Vagina (tissue), 2 donors: ENCODE measurements at regions not wholly inside any gene's neighbourhood (a gene's known extent, or its start where the extent isn't known, plus 50 kb on each side); places are given as distances from the start of the nearest gene placed in this dataset.

Experiments
- DNase-seq, 2 donors: peaks; one replicate each; pipeline ENCODE4 v3.0.0-alpha.2; 2017; ENCODE audit errors: extremely low spot score in 2 of 2
- H3K27ac ChIP-seq: fragments of 200-600 bp; sonication (generic); one replicate; pipeline ENCODE4 v1.5.1; 2019
- H3K27me3 ChIP-seq: fragments of 200-600 bp; sonication (generic); one replicate; pipeline ENCODE4 v1.5.1; 2019
- H3K36me3 ChIP-seq, 2 donors: fragments of 200-600 bp; sonication (generic); one replicate each; pipeline ENCODE4 v1.5.1; 2017 to 2019
- H3K4me1 ChIP-seq: fragments of 200-600 bp; sonication (generic); one replicate; pipeline ENCODE4 v1.5.1; 2019
- H3K4me3 ChIP-seq, 2 donors: fragments of 200-600 bp; sonication (generic); 1 replicate in 1 of 2; 2 replicates in 1 of 2; pipeline ENCODE4 v1.5.1; 2016 to 2019
- H3K9me3 ChIP-seq: fragments of 200-600 bp; sonication (generic); one replicate; pipeline ENCODE4 v1.5.1; 2019
- POLR2A ChIP-seq, 2 donors: fragments of 450-650 bp; IDR thresholded peaks; one replicate each; pipeline ENCODE4 v1.6.1; 2017; ENCODE audit warnings: antibody characterized with exemption in 2 of 2, mild to moderate bottlenecking in 2 of 2, moderate library complexity in 2 of 2
- POLR2AphosphoS5 ChIP-seq, 2 donors: sonication (generic); formaldehyde crosslinking; IDR thresholded peaks; one replicate each; pipeline ENCODE4 v1.9.0; 2017; ENCODE audit warnings: antibody characterized with exemption in 2 of 2, mild to moderate bottlenecking in 2 of 2, low read depth in 1 of 2; ENCODE audit not compliant: insufficient read depth in 1 of 2
- intact Hi-C: fragments of 100-400 bp; cut with DNase I; formaldehyde crosslinking; loops from one replicate; pipeline ENCODE4 v1.15.1; 2023
- TF ChIP-seq, protein P1 (sequence below), 3 experiments: fragments of 450-650 bp in 2 of 3; fragments of 200-600 bp in 1 of 3; sonication (generic) in 1 of 3; IDR thresholded peaks; one replicate each; pipeline ENCODE4 v1.5.1; 2017 to 2019; ENCODE audit warnings: antibody characterized with exemption in 3 of 3, mild to moderate bottlenecking in 2 of 3, moderate library complexity in 2 of 3

DNA sequence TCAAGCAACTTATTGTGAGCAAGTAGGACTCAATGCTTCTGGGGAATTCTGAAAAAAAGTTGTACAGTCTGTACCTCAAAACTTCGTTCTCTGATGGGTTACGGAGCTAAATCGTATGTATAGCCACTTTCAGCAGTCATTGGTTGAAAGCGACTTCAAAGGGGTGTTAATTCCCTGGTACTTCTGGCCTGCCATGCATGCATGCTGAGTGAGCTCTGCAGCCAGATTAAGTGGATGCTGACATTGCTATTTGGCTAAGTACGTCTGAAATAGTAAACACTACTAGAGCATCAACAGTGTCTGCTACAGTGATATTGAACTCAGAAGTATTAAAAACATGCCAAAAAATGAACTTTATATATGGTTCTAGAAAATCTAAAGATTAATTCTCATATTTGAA is 1183.1 kb upstream of the PCDH20 start:
- Histone ChIP-seq H3K4me3 (no peak overlapping the region), H3K9me3 (no peaks in the 10 kb centered on the region), H3K27me3 (no peaks in the 10 kb centered on the region), H3K27ac (no peak overlapping the region), H3K36me3 (no peaks in the 10 kb centered on the region), H3K4me1 (no peaks in the 10 kb centered on the region)
- TF ChIP-seq, protein P1, sequence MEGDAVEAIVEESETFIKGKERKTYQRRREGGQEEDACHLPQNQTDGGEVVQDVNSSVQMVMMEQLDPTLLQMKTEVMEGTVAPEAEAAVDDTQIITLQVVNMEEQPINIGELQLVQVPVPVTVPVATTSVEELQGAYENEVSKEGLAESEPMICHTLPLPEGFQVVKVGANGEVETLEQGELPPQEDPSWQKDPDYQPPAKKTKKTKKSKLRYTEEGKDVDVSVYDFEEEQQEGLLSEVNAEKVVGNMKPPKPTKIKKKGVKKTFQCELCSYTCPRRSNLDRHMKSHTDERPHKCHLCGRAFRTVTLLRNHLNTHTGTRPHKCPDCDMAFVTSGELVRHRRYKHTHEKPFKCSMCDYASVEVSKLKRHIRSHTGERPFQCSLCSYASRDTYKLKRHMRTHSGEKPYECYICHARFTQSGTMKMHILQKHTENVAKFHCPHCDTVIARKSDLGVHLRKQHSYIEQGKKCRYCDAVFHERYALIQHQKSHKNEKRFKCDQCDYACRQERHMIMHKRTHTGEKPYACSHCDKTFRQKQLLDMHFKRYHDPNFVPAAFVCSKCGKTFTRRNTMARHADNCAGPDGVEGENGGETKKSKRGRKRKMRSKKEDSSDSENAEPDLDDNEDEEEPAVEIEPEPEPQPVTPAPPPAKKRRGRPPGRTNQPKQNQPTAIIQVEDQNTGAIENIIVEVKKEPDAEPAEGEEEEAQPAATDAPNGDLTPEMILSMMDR (IDR thresholded peaks at IDR 0.05) = no peak
- no peak for TF ChIP-seq POLR2A (IDR thresholded peaks at IDR 0.05)
- no peak for TF ChIP-seq POLR2AphosphoS5 (IDR thresholded peaks at IDR 0.05; ENCODE audit: insufficient read depth in 1 of 2, low read depth in 1 of 2)
- intact Hi-C loops = no loop called here
- DNase-seq = no peak

DNA sequence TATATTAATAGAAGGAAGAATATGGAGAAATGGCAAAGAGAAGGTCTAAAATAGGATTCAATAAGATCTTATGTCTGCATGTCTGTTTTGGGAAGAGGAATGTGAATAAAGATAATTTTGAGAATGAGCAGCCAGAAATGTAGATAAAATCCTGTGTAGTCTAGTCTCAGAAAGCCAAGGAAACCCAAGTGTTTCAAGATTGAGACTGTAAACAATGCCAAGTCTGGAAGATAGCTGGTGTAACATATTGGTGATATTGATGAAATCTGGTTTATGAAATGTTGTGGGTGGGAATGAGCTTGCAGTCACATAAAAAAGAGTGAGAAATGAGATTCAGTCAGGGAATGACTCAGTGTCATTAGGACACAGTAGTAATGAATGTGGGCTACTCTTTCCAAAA is 1180.3 kb upstream of the PCDH20 start:
- intact Hi-C loops = no loop called here
- no peak for DNase-seq
- H3K9me3 ChIP-seq = no peaks in the 10 kb centered on the region
- TF ChIP-seq, protein P1 (IDR thresholded peaks at IDR 0.05) = no peak
- TF ChIP-seq POLR2A (IDR thresholded peaks at IDR 0.05) (no peak), POLR2AphosphoS5 (IDR thresholded peaks at IDR 0.05; ENCODE audit: insufficient read depth in 1 of 2, low read depth in 1 of 2) (no peak)
- no peak overlapping the region for H3K27ac ChIP-seq
- no peaks in the 10 kb centered on the region for H3K4me1 ChIP-seq
- H3K36me3 ChIP-seq = no peaks in the 10 kb centered on the region
- no peaks in the 10 kb centered on the region for H3K27me3 ChIP-seq
- H3K4me3 ChIP-seq = no peak overlapping the region

DNA sequence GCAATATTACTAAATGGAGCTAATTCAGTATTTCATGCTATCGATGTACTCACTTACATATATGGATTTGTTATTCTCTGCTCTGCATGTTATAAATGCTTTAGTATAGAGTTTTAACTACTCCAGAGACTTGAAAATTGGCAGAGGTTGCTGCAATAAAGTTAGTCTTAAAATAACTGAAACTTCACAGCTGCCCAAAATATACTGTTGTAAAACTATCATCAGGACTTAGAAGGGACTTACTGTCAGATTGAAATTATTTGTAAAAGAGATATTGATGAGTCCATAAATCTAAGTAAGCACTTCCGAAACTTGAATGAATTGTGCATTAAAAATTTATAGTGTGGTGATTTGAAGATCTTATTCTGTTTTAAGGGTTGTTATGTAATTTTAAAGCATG is 1178.2 kb upstream of the PCDH20 start:
- intact Hi-C loops = no loop called here

GRCh38 chr13:62583466-62583865 is 1167.8 kb upstream of the PCDH20 start:
- intact Hi-C loops = no loop called here
- no peaks in the 10 kb centered on the region for H3K27me3 ChIP-seq
- H3K4me3 ChIP-seq = no peak overlapping the region
- no peak for TF ChIP-seq POLR2A (IDR thresholded peaks at IDR 0.05)
- TF ChIP-seq, protein P1 (IDR thresholded peaks at IDR 0.05) = no peak
- no peak for TF ChIP-seq POLR2AphosphoS5 (IDR thresholded peaks at IDR 0.05; ENCODE audit: insufficient read depth in 1 of 2, low read depth in 1 of 2)
- H3K9me3 ChIP-seq = no peaks in the 10 kb centered on the region
- H3K36me3 ChIP-seq = no peaks in the 10 kb centered on the region
- no peak overlapping the region for H3K27ac ChIP-seq
- no peaks in the 10 kb centered on the region for H3K4me1 ChIP-seq
- no peak for DNase-seq

More for the DNA sequence above, 1178.2 kb upstream of the PCDH20 start:
- TF ChIP-seq, protein P1 (IDR thresholded peaks at IDR 0.05) = no peak
- TF ChIP-seq POLR2A (IDR thresholded peaks at IDR 0.05) (no peak), POLR2AphosphoS5 (IDR thresholded peaks at IDR 0.05; ENCODE audit: insufficient read depth in 1 of 2, low read depth in 1 of 2) (no peak)
- H3K27me3 ChIP-seq = no peaks in the 10 kb centered on the region
- no peaks in the 10 kb centered on the region for H3K9me3 ChIP-seq
- DNase-seq = no peak
- H3K27ac ChIP-seq = no peak overlapping the region
- no peaks in the 10 kb centered on the region for H3K4me1 ChIP-seq
- no peaks in the 10 kb centered on the region for H3K36me3 ChIP-seq
- H3K4me3 ChIP-seq = no peak overlapping the region

DNA sequence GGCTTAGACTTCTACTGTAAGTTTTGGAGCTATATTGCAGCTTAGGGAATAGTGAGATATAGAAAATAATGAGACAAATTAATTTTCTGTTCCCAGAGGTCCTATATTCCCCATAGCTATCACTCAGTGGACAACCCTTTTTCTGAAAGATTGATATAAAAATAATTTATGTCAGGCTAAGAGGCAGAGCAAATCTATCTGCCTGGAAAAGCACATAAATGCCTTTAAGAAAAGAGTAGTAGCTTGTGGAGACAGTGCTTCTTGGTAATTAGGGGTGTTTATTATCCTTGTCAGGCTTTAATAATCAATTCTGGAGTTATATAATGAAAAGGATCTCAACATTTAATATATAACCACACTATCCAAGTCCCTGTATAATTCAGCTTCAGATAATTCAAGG is 1162.8 kb upstream of the PCDH20 start:
- TF ChIP-seq POLR2AphosphoS5 (IDR thresholded peaks at IDR 0.05; ENCODE audit: insufficient read depth in 1 of 2, low read depth in 1 of 2) = no peak
- TF ChIP-seq, protein P1 (IDR thresholded peaks at IDR 0.05) = no peak
- TF ChIP-seq POLR2A (IDR thresholded peaks at IDR 0.05) = no peak
- intact Hi-C loops = no loop called here
- Histone ChIP-seq H3K27ac (no peak overlapping the region), H3K9me3 (no peaks in the 10 kb centered on the region), H3K4me3 (no peak overlapping the region), H3K36me3 (no peaks in the 10 kb centered on the region), H3K27me3 (no peaks in the 10 kb centered on the region), H3K4me1 (no peaks in the 10 kb centered on the region)
- DNase-seq = no peak
